GM11168 (cell line): ENCODE measurements at regions not wholly inside any gene's neighbourhood (a gene's known extent, or its start where the extent isn't known, plus 50 kb on each side); places are given as distances from the start of the nearest gene placed in this dataset.

Experiments used
- in situ Hi-C: fragments of 300-500 bp; cut with MboI; formaldehyde crosslinking; loops from one replicate; pipeline ENCODE4 v1.12.0; 2022; ENCODE audit warnings: low sequenced_read_pairs; ENCODE audit not compliant: unreplicated experiment

DNA sequence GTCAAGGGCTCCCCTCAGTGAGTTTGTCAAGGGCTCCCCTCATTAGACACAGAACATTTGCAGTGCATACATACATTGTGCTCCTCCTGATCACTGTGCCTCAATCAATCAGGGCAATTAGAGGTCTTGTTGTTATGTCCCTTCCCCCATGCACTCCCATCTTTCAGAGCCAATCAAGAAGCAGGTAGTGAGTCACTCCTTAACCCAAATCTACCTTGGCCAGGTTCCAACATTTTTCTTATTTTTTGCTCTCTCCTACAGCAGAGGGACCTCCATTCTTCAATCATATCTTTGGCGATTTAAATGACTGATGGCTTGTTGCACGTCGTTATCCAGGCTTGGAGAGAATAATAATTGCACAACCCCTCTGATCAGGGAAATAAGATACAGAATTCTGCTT is 409.9 kb upstream of the SPTLC3 start:
- in situ Hi-C loops: no loop called here

- in situ Hi-C loops: no loop called here
Observed at GRCh38 chr20:12599494-12599893, 409.3 kb upstream of the SPTLC3 start.

DNA sequence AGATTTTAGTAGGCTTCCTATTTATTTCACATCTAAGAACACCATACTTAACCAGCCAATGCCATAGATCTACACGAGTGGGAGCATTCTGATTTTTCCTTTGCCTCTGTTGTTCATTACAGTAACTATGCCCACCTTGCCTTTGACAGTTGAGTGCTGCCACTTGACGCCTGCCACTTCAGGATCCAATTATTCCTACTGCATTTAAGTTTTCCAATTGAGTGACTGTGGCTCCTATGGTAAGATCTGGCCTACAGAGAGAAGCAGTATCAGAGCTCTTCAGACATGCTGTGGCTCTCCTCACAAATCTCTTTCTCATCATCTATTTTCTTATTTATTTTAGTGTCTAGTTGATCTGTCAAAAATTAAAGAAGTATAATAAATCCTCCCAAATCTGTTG is 403.0 kb upstream of the SPTLC3 start:
- in situ Hi-C loops: no loop called here

GRCh38 chr20:12610871-12611270 is 397.9 kb upstream of the SPTLC3 start:
- in situ Hi-C loops: no loop called here

- in situ Hi-C loops: no loop called here
Observed at GRCh38 chr20:12614764-12615163, 394.0 kb upstream of the SPTLC3 start.

GRCh38 chr20:12617076-12617475 is 391.7 kb upstream of the SPTLC3 start:
- in situ Hi-C loops: no loop called here

- in situ Hi-C loops: no loop called here
Observed at GRCh38 chr20:12623870-12624269, 384.9 kb upstream of the SPTLC3 start.

DNA sequence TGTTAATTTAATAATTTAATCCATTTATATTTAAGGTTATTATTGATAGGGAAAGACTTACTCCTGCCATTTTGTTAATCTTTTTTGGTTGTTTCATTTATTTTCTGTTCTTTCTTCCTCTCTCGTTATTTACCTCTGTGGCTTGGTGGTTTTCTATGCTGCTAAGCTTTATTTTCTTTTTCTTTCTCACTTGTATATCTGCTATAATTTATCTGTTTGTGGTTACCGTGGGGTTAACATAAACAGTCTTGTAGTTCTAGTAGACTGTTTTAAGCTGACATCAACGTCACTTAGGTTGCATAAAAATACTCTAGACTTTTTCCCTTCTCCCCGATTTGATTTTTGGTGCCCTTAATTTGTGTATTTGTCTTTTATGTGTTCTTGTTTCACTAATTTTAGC is 381.3 kb upstream of the SPTLC3 start:
- in situ Hi-C loops: no loop called here

DNA sequence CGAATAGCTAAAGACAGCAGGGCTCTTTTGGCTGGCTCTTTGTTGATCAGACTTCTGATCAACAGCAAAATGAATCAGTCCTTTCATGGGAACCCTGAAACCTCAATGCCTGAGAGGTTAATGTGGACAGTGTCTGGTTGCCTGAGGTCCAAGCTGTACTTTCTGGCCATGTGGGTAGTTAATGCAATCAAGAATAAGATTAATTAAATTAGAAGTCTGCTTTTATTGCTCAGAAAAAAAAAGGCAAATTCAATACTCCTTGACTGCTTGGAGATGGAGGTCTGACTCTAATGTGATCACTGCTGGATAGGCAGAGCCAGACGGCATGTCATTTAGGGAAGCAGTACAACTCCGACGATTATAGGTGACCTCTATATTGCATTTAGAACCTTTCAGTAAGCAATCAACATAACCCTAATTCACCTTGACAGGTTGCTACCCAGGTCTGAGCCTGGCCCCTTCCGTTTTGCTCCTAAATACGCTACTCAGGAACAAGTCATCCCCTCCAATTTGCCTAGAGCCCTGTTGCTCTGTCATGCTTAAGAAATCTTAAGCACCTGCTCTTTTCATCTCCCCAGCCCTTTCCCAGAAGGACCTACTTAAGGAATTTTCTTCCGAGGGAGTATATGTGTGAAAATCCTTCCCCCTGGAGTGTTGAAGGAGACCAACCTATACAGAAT is 370.0 kb upstream of the SPTLC3 start:
- in situ Hi-C loops: no loop called here

DNA sequence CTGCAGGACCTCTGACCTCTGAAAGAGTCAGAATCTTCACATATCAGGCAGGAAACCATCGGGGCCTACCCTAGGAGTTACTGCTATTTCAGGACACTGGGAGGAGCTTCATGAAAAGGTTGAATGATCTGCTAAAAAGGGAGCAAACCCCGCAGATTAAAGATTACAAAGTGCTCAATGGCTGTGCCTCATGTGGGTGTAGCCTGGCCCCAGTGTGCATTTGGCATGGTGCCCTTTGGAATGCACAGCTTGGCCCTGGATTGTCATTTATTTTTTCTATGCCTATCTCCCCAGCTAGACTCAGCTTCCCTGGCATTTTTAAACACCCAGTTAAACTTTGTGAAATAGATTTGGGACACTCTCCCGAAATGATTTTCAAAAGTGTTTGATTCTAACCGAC is 368.5 kb upstream of the SPTLC3 start:
- in situ Hi-C loops: no loop called here

GRCh38 chr20:12641619-12642018 is 367.2 kb upstream of the SPTLC3 start:
- in situ Hi-C loops: no loop called here

GRCh38 chr20:12644461-12644860 is 364.3 kb upstream of the SPTLC3 start:
- in situ Hi-C loops: no loop called here

GRCh38 chr20:12649234-12649633 is 359.5 kb upstream of the SPTLC3 start:
- in situ Hi-C loops: no loop called here

DNA sequence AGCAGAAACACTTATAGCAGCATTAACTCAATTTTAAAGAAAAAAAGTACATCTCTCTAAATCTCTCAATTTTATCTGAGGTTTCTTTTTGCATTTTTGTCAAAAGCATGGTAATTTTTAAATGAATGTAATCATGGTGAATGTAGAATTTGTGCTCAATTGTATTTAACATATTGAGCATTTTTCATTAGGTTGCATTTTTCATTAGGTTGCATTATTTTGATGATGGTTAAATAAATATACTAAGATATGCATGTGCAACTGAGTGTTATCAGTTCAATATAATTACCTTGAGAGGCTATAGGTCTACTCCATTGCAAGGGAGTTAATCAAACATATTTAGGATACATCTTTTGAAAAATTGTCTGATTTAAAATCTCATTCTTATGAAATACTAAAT is 355.1 kb upstream of the SPTLC3 start:
- in situ Hi-C loops: no loop called here

DNA sequence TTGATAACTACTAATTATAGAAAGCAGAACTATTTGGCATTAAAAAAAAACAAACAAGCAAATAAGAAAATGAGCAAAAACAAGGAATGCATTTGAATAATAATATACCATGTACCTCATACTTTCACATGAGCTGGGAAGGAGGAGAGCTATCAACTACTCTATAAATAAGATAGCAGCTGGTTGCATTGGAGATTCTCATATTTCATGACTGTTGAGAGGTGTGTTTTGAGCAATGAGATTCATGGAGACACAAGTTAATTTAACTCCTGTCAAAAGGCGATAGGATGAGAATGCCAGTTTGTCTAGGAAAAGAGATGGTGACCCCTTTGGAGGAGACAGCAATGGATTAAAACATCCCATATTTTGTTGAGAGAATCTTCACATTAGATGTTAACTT is 348.8 kb upstream of the SPTLC3 start:
- in situ Hi-C loops: no loop called here

- in situ Hi-C loops: no loop called here
Observed at GRCh38 chr20:12660918-12661317, 347.9 kb upstream of the SPTLC3 start.

GRCh38 chr20:12670301-12670700 is 338.5 kb upstream of the SPTLC3 start:
- in situ Hi-C loops: no loop called here

DNA sequence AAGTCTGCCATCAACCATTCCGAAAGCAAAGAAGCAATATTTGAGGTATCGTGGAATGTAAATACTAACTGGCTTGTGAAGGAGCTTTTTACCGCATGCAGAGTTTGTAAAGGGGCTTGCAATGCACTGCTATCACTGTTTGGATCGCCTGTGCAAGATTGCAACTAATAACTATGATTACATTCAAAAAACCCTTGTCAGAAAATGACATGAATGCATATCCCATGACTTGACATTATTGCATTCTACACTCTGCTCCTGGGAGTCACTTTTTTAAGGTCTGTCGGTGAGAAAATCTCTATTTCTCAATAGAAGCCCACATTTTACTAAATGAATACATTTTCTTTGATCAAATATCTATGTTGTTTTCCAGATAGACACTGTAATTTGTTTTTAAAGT is 335.4 kb upstream of the SPTLC3 start:
- in situ Hi-C loops: no loop called here

GRCh38 chr20:12677925-12678324 is 330.8 kb upstream of the SPTLC3 start:
- in situ Hi-C loops: no loop called here

- in situ Hi-C loops: no loop called here
Observed at GRCh38 chr20:12679447-12679846, 329.3 kb upstream of the SPTLC3 start.

GRCh38 chr20:12682613-12683012 is 326.2 kb upstream of the SPTLC3 start:
- in situ Hi-C loops: no loop called here

GRCh38 chr20:12687476-12687875 is 321.3 kb upstream of the SPTLC3 start:
- in situ Hi-C loops: no loop called here

DNA sequence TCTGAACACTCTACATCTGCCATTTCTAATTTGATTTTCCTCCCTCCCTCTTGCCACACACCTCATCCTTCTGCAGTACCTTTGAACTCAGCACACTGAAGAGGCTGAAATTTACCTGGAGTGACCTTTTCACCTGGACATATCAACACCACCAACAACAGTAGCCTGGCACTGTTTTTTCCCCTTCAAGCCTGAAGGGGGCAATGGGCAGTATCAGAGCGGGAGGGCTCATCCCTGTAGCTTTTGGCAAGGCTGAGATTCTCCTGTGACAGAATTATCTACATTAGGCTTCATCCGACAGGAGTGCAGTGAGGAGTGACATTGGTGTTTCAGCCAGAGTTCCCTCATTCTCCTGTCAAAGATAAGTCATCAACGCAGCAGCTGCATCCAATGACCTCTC is 312.8 kb upstream of the SPTLC3 start:
- in situ Hi-C loops: no loop called here
